ENCODE measurements at regions not wholly inside any gene's neighbourhood (a gene's known extent, or its start where the extent isn't known, plus 50 kb on each side); places are given as distances from the start of the nearest gene placed in this dataset.

DNA sequence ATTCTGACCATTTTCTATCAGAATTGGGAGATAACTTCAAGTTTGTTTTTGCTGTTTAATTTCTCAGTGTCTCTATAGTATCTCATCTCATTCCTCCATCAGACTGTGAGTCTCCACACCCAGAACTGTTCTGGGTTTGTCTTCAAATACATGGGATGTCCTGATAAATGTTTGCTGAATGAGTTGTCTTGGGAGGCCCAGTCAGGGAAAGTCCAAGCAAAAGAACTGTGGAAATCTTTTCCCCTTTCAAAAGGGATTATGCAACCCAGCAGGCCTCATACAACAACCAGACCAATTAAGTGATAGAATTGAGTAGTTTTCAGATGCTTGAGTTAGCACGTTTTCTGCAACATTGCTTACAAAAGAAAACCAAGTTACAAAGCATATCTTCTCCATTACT is 324.4 kb downstream of the BRINP1 start:
- Histone ChIP-seq H3K9ac (ENCODE audit: low read depth in 1 of 3, low read length in 3 of 3) (no peak overlapping the region), H3K36me3 (ENCODE audit: control insufficient read depth in 3 of 3, insufficient read depth in 3 of 3, low read length in 3 of 3) (no peaks in the 10 kb centered on the region), H3K9me3 (ENCODE audit: control insufficient read depth in 3 of 3, low read length in 3 of 3) (no peaks in the 10 kb centered on the region), H3K27ac (ENCODE audit: low read depth, low read length) (no peak overlapping the region), H3K4me3 (ENCODE audit: low read length in 3 of 3) (no peak overlapping the region), H3K27me3 (ENCODE audit: control insufficient read depth in 3 of 3, insufficient read depth in 3 of 3, low read length in 3 of 3) (no peaks in the 10 kb centered on the region), H3K4me1 (ENCODE audit: control insufficient read depth in 3 of 3, insufficient read depth in 3 of 3, low read length in 3 of 3) (peaks cover 6 to 9% (median 8%) of the 10 kb centered on the region in 3 donors)

GRCh38 chr9:119047513-119048307 is 321.5 kb downstream of the BRINP1 start:
- Histone ChIP-seq H3K9ac (ENCODE audit: low read depth in 1 of 3, low read length in 3 of 3) (peak overlapping the region in 1 of 3 donors; percentile 26), H3K4me3 (ENCODE audit: low read length in 3 of 3) (no peak overlapping the region), H3K27ac (ENCODE audit: low read depth, low read length) (peak overlapping the region; percentile 27), H3K4me1 (ENCODE audit: control insufficient read depth in 3 of 3, insufficient read depth in 3 of 3, low read length in 3 of 3) (peaks cover 6 to 21% (median 17%) of the 10 kb centered on the region in 3 donors), H3K36me3 (ENCODE audit: control insufficient read depth in 3 of 3, insufficient read depth in 3 of 3, low read length in 3 of 3) (no peaks in the 10 kb centered on the region), H3K27me3 (ENCODE audit: control insufficient read depth in 3 of 3, insufficient read depth in 3 of 3, low read length in 3 of 3) (no peaks in the 10 kb centered on the region), H3K9me3 (ENCODE audit: control insufficient read depth in 3 of 3, low read length in 3 of 3) (no peaks in the 10 kb centered on the region)

DNA sequence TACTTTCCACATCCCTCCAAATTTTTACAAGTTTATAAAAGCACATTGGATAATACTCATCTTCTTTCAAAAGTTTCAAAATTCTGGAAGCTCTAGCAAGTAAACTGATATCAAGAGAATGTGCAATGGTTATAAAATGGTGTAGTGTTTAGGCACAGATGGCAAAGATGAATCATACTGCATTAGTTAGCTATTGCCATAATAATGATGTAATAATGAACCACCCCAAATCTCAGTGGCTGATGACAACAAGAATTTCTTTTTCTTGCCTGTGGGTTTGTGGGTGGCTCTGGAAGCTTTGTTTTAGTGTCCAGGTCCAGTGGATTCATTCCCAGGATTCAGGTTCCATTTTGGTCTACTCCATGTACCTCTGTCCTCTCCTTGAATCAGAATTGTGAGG is 319.0 kb downstream of the BRINP1 start:
- no peaks in the 10 kb centered on the region for H3K27me3 ChIP-seq (ENCODE audit: control insufficient read depth in 3 of 3, insufficient read depth in 3 of 3, low read length in 3 of 3)
- H3K9me3 ChIP-seq (ENCODE audit: control insufficient read depth in 3 of 3, low read length in 3 of 3): no peaks in the 10 kb centered on the region
- H3K36me3 ChIP-seq (ENCODE audit: control insufficient read depth in 3 of 3, insufficient read depth in 3 of 3, low read length in 3 of 3): no peaks in the 10 kb centered on the region
- H3K9ac ChIP-seq (ENCODE audit: low read depth in 1 of 3, low read length in 3 of 3): no peak overlapping the region
- no peak overlapping the region for H3K4me3 ChIP-seq (ENCODE audit: low read length in 3 of 3)
- no peak overlapping the region for H3K27ac ChIP-seq (ENCODE audit: low read depth, low read length)
- H3K4me1 ChIP-seq (ENCODE audit: control insufficient read depth in 3 of 3, insufficient read depth in 3 of 3, low read length in 3 of 3): peaks cover 8 to 24% (median 20%) of the 10 kb centered on the region in 3 donors

- Histone ChIP-seq H3K9ac (ENCODE audit: low read depth in 1 of 3, low read length in 3 of 3) (peak overlapping the region in 2 of 3 donors; percentile 51 to 58), H3K27me3 (ENCODE audit: control insufficient read depth in 3 of 3, insufficient read depth in 3 of 3, low read length in 3 of 3) (no peaks in the 10 kb centered on the region), H3K9me3 (ENCODE audit: control insufficient read depth in 3 of 3, low read length in 3 of 3) (no peaks in the 10 kb centered on the region), H3K27ac (ENCODE audit: low read depth, low read length) (no peak overlapping the region), H3K4me3 (ENCODE audit: low read length in 3 of 3) (peak overlapping the region in 2 of 3 donors; percentile 18 to 37), H3K4me1 (ENCODE audit: control insufficient read depth in 3 of 3, insufficient read depth in 3 of 3, low read length in 3 of 3) (peaks cover 8 to 18% (median 17%) of the 10 kb centered on the region in 3 donors), H3K36me3 (ENCODE audit: control insufficient read depth in 3 of 3, insufficient read depth in 3 of 3, low read length in 3 of 3) (no peaks in the 10 kb centered on the region)
Observed at GRCh38 chr9:119052339-119053030, 316.8 kb downstream of the BRINP1 start.

DNA sequence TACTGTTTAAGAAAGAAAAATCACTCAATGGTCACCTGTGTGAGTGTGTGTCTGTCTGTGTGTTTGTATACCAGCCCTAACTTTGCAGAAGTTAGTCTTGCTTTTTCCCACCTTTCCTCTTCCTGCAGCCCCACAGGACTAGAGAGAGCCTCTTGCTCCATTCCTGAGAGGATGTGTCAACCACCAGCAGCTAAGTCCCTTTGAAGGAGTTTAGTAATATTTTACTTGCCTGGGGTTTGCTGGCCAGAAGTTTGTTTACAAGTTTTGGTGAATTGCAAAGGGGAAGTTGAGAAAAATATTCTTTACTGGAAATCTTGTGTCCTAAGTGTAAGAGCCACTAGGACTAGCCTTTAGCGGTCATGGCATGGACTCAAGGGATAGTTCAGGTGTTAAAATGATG is 316.2 kb downstream of the BRINP1 start:
- Histone ChIP-seq H3K36me3 (ENCODE audit: control insufficient read depth in 3 of 3, insufficient read depth in 3 of 3, low read length in 3 of 3) (no peaks in the 10 kb centered on the region), H3K9ac (ENCODE audit: low read depth in 1 of 3, low read length in 3 of 3) (peak overlapping the region in 1 of 3 donors; percentile 58), H3K4me1 (ENCODE audit: control insufficient read depth in 3 of 3, insufficient read depth in 3 of 3, low read length in 3 of 3) (peaks cover 3 to 18% (median 17%) of the 10 kb centered on the region in 3 donors), H3K27ac (ENCODE audit: low read depth, low read length) (no peak overlapping the region), H3K4me3 (ENCODE audit: low read length in 3 of 3) (peak overlapping the region in 1 of 3 donors; percentile 37), H3K9me3 (ENCODE audit: control insufficient read depth in 3 of 3, low read length in 3 of 3) (no peaks in the 10 kb centered on the region), H3K27me3 (ENCODE audit: control insufficient read depth in 3 of 3, insufficient read depth in 3 of 3, low read length in 3 of 3) (no peaks in the 10 kb centered on the region)

GRCh38 chr9:119060629-119061385 is 308.4 kb downstream of the BRINP1 start:
- H3K9ac ChIP-seq (ENCODE audit: low read depth in 1 of 3, low read length in 3 of 3): no peak overlapping the region
- H3K4me3 ChIP-seq (ENCODE audit: low read length in 3 of 3): no peak overlapping the region
- H3K4me1 ChIP-seq (ENCODE audit: control insufficient read depth in 3 of 3, insufficient read depth in 3 of 3, low read length in 3 of 3): no peaks in the 10 kb centered on the region
- no peaks in the 10 kb centered on the region for H3K9me3 ChIP-seq (ENCODE audit: control insufficient read depth in 3 of 3, low read length in 3 of 3)
- no peaks in the 10 kb centered on the region for H3K36me3 ChIP-seq (ENCODE audit: control insufficient read depth in 3 of 3, insufficient read depth in 3 of 3, low read length in 3 of 3)
- no peaks in the 10 kb centered on the region for H3K27me3 ChIP-seq (ENCODE audit: control insufficient read depth in 3 of 3, insufficient read depth in 3 of 3, low read length in 3 of 3)
- no peak overlapping the region for H3K27ac ChIP-seq (ENCODE audit: low read depth, low read length)

DNA sequence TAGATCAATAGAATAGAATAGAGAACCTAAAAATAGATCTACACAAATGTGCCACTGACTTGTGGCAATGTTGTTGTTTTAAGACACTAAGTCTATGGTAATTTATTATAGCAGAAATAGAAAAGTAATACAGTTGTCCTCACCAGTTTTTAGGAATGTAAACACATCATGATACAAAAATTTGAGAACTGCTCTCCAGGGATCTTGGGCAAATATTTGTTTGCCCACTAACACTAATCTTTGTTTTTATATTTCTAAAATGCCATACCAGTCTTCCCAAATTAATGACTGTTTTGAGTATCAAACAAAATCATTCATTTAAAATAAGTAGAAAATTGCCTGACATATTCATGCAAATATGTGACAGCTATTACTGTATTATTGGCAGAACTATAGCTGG is 297.6 kb downstream of the BRINP1 start:
- Histone ChIP-seq H3K27ac (ENCODE audit: low read depth, low read length) (no peak overlapping the region), H3K36me3 (ENCODE audit: control insufficient read depth in 3 of 3, insufficient read depth in 3 of 3, low read length in 3 of 3) (no peaks in the 10 kb centered on the region), H3K4me1 (ENCODE audit: control insufficient read depth in 3 of 3, insufficient read depth in 3 of 3, low read length in 3 of 3) (no peaks in the 10 kb centered on the region), H3K9me3 (ENCODE audit: control insufficient read depth in 3 of 3, low read length in 3 of 3) (no peaks in the 10 kb centered on the region), H3K27me3 (ENCODE audit: control insufficient read depth in 3 of 3, insufficient read depth in 3 of 3, low read length in 3 of 3) (no peaks in the 10 kb centered on the region), H3K4me3 (ENCODE audit: low read length in 3 of 3) (no peak overlapping the region), H3K9ac (ENCODE audit: low read depth in 1 of 3, low read length in 3 of 3) (no peak overlapping the region)

DNA sequence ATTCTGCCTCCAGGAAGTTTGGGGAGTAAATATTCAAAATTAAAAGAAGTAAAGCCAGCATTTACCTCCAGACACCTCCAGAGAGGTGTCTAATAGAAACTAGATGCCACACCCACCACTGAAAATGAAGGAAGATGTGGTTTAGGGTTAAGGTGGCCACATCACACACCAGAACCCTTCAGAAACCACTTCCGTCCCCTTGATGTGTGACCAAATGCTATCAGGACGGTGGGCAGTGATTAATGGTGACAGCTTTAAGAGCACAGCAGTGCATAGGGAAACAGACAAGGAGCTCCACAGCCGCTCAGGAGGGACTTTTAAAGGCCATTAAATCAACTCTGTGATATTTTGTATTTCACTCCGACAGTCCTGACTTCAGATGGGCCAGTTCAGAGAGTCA is 295.2 kb downstream of the BRINP1 start:
- Histone ChIP-seq H3K4me3 (ENCODE audit: low read length in 3 of 3) (no peak overlapping the region), H3K27me3 (ENCODE audit: control insufficient read depth in 3 of 3, insufficient read depth in 3 of 3, low read length in 3 of 3) (no peaks in the 10 kb centered on the region), H3K36me3 (ENCODE audit: control insufficient read depth in 3 of 3, insufficient read depth in 3 of 3, low read length in 3 of 3) (no peaks in the 10 kb centered on the region), H3K4me1 (ENCODE audit: control insufficient read depth in 3 of 3, insufficient read depth in 3 of 3, low read length in 3 of 3) (no peaks in the 10 kb centered on the region), H3K9ac (ENCODE audit: low read depth in 1 of 3, low read length in 3 of 3) (no peak overlapping the region), H3K9me3 (ENCODE audit: control insufficient read depth in 3 of 3, low read length in 3 of 3) (no peaks in the 10 kb centered on the region), H3K27ac (ENCODE audit: low read depth, low read length) (no peak overlapping the region)

DNA sequence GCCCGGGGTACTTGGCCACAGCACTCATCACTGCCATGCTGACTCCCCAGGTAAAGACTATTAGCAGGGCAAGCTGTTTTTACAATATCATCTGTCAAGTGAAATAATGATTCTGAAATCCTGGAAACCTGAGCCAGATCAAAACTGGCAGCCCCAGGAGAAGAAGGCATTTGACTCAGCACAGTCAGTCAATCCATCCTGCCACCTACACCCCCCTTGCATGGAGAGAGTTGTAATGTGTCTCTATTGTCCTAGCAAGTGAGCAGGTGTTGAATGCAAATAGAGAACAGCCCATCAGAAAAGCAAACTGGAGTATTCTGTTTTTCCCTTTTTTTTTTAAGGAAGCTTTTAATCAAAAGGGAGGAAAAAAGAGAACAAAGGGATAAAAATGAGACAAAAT is 291.2 kb downstream of the BRINP1 start:
- Histone ChIP-seq H3K9me3 (ENCODE audit: control insufficient read depth in 3 of 3, low read length in 3 of 3) (no peaks in the 10 kb centered on the region), H3K4me1 (ENCODE audit: control insufficient read depth in 3 of 3, insufficient read depth in 3 of 3, low read length in 3 of 3) (no peaks in the 10 kb centered on the region), H3K36me3 (ENCODE audit: control insufficient read depth in 3 of 3, insufficient read depth in 3 of 3, low read length in 3 of 3) (no peaks in the 10 kb centered on the region), H3K27ac (ENCODE audit: low read depth, low read length) (no peak overlapping the region), H3K9ac (ENCODE audit: low read depth in 1 of 3, low read length in 3 of 3) (no peak overlapping the region), H3K4me3 (ENCODE audit: low read length in 3 of 3) (no peak overlapping the region), H3K27me3 (ENCODE audit: control insufficient read depth in 3 of 3, insufficient read depth in 3 of 3, low read length in 3 of 3) (no peaks in the 10 kb centered on the region)

DNA sequence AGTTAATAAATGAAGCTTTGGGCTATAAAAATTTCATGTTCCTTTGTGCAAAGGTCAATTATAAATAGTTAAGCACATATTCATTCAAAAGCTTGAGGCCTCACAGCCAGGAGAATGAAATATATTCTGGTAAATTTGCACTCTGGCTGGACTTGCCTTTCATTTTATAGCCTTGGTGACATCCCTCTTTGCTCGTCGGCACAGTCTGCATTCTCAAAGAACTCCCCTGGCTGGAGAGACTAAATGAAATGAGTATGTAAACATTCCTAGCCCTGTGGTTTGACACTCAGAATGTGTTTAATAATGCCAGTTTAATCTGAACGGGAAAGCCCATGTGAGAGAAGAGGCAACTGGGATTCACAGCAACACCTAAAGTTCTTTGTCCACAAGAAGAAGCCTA is 285.6 kb downstream of the BRINP1 start:
- H3K27me3 ChIP-seq (ENCODE audit: control insufficient read depth in 3 of 3, insufficient read depth in 3 of 3, low read length in 3 of 3): no peaks in the 10 kb centered on the region
- H3K9ac ChIP-seq (ENCODE audit: low read depth in 1 of 3, low read length in 3 of 3): no peak overlapping the region
- no peaks in the 10 kb centered on the region for H3K4me1 ChIP-seq (ENCODE audit: control insufficient read depth in 3 of 3, insufficient read depth in 3 of 3, low read length in 3 of 3)
- H3K9me3 ChIP-seq (ENCODE audit: control insufficient read depth in 3 of 3, low read length in 3 of 3): no peaks in the 10 kb centered on the region
- H3K4me3 ChIP-seq (ENCODE audit: low read length in 3 of 3): no peak overlapping the region
- H3K27ac ChIP-seq (ENCODE audit: low read depth, low read length): no peak overlapping the region
- no peaks in the 10 kb centered on the region for H3K36me3 ChIP-seq (ENCODE audit: control insufficient read depth in 3 of 3, insufficient read depth in 3 of 3, low read length in 3 of 3)
